Neural cell (in vitro differentiated cells): ENCODE measurements at regions not wholly inside any gene's neighbourhood (a gene's known extent, or its start where the extent isn't known, plus 50 kb on each side); places are given as distances from the start of the nearest gene placed in this dataset.

Source experiments
- EP300 ChIP-seq: fragments of 450-650 bp; conservative IDR thresholded peaks from 2 replicates; pipeline ENCODE4 v1.6.1; 2014; ENCODE audit warnings: antibody characterized with exemption, mild to moderate bottlenecking, moderate library complexity; ENCODE audit not compliant: poor library complexity, severe bottlenecking
- EZH2 ChIP-seq: fragments of 200-600, 300-800 bp; shearing (Covaris generic), sonication (generic); IDR thresholded peaks from 2 replicates; pipeline ENCODE4 v1.6.1; 2014; ENCODE audit warnings: antibody characterized with exemption, low read length, borderline replicate concordance, mild to moderate bottlenecking; ENCODE audit not compliant: insufficient read depth, poor library complexity, severe bottlenecking
- MXI1 ChIP-seq: fragments of 450-650 bp; conservative IDR thresholded peaks from 2 replicates; pipeline ENCODE4 v1.6.1; 2014; ENCODE audit warnings: antibody characterized with exemption, mild to moderate bottlenecking; ENCODE audit not compliant: poor library complexity, severe bottlenecking
- POLR2AphosphoS5 ChIP-seq: IDR thresholded peaks from 2 replicates; pipeline ENCODE4 v1.6.1; 2012
- RAD21 ChIP-seq: fragments of 450-650 bp; conservative IDR thresholded peaks from 2 replicates; pipeline ENCODE4 v1.6.1; 2014; ENCODE audit warnings: antibody characterized with exemption, mild to moderate bottlenecking, moderate library complexity
- TAF1 ChIP-seq: IDR thresholded peaks from 2 replicates; pipeline ENCODE4 v1.6.1; 2012; ENCODE audit warnings: low read depth
- TF ChIP-seq, protein P1 (sequence below): fragments of 450-650 bp; IDR thresholded peaks from 2 replicates; pipeline ENCODE4 v1.5.1; 2014; ENCODE audit warnings: antibody characterized with exemption, mild to moderate bottlenecking, moderate library complexity; ENCODE audit not compliant: poor library complexity, severe bottlenecking
- TF ChIP-seq, protein P2 (sequence below): IDR thresholded peaks from 2 replicates; pipeline ENCODE4 v1.6.1; 2012; ENCODE audit warnings: borderline replicate concordance

DNA sequence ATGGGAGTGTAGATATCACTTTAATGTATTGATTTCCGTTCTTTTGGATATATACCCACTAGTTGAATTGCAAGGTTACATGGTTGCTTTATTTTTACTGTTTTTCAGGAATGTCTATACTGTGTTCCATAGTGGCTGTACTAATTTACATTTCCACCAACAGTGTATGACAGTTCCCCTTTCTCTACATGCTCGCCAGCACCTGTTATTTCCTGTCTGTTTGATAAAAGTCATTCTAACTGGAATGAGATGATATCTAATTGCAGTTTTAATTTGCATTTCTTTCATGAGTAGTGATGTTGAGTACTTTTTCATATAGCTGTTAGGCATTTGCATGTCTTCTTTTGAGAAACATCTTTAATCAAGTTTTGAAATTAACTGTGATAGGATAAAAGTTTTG is 818.6 kb downstream of the SLITRK6 start:
- TF ChIP-seq, protein P1, sequence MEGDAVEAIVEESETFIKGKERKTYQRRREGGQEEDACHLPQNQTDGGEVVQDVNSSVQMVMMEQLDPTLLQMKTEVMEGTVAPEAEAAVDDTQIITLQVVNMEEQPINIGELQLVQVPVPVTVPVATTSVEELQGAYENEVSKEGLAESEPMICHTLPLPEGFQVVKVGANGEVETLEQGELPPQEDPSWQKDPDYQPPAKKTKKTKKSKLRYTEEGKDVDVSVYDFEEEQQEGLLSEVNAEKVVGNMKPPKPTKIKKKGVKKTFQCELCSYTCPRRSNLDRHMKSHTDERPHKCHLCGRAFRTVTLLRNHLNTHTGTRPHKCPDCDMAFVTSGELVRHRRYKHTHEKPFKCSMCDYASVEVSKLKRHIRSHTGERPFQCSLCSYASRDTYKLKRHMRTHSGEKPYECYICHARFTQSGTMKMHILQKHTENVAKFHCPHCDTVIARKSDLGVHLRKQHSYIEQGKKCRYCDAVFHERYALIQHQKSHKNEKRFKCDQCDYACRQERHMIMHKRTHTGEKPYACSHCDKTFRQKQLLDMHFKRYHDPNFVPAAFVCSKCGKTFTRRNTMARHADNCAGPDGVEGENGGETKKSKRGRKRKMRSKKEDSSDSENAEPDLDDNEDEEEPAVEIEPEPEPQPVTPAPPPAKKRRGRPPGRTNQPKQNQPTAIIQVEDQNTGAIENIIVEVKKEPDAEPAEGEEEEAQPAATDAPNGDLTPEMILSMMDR: no peak
- TF ChIP-seq TAF1: no peak
- TF ChIP-seq POLR2AphosphoS5: no peak
- no peak for TF ChIP-seq EP300
- TF ChIP-seq RAD21: no peak
- TF ChIP-seq EZH2: no peak
- TF ChIP-seq, protein P2, sequence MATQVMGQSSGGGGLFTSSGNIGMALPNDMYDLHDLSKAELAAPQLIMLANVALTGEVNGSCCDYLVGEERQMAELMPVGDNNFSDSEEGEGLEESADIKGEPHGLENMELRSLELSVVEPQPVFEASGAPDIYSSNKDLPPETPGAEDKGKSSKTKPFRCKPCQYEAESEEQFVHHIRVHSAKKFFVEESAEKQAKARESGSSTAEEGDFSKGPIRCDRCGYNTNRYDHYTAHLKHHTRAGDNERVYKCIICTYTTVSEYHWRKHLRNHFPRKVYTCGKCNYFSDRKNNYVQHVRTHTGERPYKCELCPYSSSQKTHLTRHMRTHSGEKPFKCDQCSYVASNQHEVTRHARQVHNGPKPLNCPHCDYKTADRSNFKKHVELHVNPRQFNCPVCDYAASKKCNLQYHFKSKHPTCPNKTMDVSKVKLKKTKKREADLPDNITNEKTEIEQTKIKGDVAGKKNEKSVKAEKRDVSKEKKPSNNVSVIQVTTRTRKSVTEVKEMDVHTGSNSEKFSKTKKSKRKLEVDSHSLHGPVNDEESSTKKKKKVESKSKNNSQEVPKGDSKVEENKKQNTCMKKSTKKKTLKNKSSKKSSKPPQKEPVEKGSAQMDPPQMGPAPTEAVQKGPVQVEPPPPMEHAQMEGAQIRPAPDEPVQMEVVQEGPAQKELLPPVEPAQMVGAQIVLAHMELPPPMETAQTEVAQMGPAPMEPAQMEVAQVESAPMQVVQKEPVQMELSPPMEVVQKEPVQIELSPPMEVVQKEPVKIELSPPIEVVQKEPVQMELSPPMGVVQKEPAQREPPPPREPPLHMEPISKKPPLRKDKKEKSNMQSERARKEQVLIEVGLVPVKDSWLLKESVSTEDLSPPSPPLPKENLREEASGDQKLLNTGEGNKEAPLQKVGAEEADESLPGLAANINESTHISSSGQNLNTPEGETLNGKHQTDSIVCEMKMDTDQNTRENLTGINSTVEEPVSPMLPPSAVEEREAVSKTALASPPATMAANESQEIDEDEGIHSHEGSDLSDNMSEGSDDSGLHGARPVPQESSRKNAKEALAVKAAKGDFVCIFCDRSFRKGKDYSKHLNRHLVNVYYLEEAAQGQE: no peak
- TF ChIP-seq MXI1: no peak
